NCI-H2227 treated with DMSO at 0.1 percent for 48 hours (cell line): ENCODE measurements at regions not wholly inside any gene's neighbourhood (a gene's known extent, or its start where the extent isn't known, plus 50 kb on each side); places are given as distances from the start of the nearest gene placed in this dataset.

Experiments used
- DNase-seq: peaks from one replicate; lab custom pipeline; 2025; lab: John Stamatoyannopoulos, UW

DNA sequence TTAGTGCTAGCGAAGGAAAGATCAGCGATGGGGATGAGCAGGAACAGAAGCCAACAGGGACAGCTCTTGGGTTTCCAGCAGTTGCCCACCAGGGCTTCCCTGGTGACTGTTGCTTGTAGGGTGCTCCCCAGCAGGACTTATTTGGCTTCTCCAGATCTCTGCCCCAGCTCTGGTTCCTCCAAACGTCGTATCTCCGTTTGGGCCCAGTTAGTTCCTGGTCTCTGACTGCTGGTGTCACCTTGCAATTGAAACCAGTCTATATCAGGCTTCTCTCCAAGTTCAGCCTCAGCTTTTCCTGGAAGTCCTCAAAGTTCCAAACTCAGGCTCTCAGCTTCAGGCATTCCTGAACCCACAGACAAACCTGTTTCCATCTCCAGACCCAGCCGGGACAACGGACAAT lies 70.8 kb upstream of the NXT1 start:
- no peak for DNase-seq

DNA sequence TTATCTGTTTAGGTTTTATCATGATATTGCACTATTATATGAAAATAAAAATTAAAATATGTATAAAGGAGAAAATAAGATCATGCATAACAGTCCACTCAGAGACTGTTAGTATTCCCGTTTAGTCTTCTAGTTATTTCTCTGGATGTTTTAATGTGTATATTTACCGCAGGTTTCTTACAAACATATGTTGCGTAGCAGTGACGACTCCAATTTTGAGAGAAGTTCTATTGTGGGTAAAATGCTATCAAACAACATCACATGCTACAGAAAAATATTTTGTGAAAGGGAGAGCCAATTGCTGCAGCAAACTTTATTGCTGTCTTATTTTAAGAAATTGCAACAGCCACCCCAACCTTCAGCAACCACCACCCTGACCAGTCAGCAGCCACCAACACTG lies 72.4 kb upstream of the NXT1 start:
- DNase-seq: no peak

DNA sequence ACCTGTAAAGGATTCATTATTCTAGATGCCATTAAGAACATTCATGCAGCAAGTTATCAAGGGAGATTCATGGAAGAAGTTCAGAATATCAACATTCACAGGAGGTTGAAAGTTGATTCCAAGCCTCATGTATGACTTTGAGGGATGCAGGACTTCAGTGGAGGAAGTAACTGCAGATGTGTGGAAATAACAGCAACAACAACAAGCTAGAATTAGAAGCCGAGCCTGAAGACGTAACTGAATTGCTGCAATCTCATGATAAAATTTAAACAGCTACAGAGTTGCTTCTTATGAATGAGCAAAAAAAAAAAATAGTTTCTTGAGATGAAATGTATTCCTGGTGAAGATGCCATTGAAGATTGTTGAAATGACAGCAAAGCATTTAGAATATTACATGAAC lies 73.3 kb upstream of the NXT1 start:
- no peak for DNase-seq

DNA sequence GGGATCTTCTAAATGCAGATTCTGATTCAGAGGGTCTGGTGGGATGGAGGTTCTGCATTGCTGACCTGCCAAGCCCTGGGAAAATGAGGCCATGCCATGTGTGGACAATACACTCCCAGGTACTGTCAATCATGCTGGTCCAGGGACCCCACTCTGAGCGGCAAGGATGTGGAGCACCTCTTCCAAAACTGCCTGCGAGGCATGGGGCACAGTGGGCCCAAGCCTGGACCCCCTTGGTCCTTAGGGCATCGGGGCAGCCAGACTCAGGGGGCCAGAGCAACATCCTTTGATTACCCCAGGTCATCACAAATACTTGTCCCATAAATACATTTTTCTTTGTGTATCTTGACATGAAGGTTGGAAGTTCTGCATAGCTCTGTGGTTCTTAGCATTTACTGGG lies 76.8 kb upstream of the NXT1 start:
- no peak for DNase-seq

DNA sequence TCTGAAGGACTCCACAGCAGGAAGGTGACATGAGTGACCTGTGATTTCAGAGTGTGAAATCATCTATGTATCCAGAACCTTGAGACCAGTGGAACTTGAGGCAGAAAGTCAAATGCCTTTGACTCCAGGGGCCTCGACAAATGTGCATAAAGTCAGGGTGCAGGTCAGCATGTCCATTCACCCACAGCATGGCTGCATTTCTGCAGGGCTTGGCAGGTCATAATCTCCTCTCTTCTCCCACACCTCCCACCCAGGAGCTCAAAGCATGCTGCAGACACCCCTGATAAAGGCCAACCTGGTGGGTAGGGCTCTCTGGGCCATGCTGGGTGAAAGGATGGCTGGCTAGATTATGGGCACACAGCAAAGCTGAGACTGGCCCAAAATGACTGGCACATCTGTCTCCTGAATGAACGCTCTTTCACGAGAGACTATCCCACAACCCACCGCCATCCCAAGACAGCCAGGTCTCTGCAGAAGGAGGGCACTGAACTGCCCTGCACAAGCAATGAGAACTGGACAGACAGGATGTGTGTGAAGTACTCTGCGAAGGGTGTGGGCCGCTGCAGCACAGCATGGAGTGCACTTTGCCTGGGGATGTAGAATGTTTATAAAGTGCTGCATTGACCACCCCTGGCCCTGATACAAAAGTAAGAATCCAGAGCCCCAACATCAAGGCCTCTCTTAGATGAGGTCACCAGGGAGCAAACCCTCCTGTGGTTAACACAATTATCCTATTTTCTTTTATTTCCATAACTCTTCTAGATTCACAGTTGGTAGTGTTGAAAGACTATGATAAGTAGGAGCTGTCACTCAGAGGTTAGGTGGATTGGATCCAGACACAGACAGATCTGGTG lies 78.2 kb upstream of the NXT1 start:
- DNase-seq: no peak

DNA sequence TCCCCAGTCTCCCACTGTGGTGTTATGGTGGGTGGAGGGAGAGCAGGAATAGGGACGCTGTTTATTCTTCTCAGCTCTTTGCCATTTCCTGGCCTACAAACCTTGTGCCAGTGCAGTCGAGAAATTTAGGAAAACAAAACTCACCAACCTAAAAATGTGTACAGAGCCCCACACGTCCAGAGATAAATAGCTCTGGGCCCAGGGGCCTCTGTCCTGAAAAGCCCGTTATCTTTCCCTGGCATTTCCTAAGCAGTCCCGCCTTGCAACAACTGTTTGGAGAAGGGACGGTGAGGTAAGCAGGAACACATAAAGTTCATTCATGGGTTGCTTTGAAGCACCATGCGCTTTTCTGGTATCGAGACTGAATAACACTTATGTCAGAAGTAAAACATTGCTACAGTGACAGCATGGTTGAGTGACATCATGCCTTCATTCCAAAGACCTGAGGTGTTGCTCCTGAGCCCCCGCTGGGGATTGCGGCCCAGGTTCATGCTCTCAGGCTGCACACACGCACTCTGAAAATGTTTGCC lies 80.1 kb upstream of the NXT1 start:
- no peak for DNase-seq

DNA sequence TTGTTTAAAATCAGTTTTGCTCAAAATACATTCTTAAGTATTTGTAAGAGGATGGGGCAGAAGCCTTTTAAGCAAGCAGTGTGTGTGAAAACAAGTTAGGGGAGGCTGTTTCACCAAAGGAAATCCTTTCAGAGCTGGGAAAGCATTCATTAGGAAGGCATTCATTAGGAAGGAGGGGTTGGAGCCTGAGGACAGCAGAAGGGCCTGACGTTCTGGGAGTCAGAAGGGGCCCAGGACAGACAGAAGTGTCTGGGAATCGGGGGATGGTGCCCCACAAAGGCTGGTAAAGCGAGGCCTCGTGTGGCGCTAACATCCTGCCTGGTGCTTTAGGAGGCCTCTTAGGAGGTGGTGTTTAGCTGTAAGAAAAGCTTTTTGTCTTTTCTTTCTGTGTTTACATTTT lies 80.6 kb upstream of the NXT1 start:
- DNase-seq: no peak

DNA sequence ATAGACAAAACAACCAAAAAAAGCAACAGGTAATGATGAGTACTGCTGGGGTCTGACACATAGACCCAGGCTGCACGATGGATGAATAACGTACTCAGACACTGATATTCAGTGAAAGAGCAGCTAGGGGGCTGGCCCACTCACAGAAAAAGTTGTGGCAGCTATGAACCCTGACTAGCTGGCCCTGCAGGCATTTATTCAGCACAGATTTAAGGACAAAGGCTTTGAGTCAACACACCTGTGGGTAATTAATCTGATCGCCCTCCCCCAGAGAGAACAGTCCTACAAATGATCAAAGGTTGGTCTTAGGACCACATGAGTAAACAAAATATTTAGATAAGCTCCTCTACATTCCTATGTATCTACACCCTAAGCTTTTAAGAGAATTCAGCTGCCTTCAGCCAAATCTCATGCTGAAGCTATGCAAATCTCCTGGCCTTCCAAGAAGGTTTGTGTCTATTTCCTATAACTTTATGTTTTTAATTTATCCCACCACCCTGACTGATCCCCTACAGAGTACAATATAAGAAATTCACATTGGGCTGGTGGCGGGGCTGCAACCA lies 81.7 kb upstream of the NXT1 start:
- DNase-seq: no peak

DNA sequence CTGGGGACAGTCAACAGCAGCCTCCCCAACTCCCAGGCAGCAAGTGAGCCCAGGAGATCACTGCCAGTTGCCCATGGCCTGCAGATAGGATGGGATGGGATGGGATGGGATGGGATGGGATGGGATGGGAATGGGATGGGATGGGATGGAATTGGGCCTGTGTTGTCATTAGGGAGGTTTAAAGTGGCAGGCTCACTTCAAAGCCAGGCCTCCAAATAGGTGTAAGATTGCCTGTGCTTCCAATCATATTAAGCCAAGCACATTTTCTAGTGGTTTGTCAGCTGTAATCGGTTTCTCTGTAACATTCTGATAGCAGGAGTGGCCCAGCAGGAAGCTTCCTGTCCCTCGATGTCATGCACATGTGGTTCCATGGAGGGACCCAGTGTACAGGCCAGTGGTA lies 82.7 kb upstream of the NXT1 start:
- no peak for DNase-seq

DNA sequence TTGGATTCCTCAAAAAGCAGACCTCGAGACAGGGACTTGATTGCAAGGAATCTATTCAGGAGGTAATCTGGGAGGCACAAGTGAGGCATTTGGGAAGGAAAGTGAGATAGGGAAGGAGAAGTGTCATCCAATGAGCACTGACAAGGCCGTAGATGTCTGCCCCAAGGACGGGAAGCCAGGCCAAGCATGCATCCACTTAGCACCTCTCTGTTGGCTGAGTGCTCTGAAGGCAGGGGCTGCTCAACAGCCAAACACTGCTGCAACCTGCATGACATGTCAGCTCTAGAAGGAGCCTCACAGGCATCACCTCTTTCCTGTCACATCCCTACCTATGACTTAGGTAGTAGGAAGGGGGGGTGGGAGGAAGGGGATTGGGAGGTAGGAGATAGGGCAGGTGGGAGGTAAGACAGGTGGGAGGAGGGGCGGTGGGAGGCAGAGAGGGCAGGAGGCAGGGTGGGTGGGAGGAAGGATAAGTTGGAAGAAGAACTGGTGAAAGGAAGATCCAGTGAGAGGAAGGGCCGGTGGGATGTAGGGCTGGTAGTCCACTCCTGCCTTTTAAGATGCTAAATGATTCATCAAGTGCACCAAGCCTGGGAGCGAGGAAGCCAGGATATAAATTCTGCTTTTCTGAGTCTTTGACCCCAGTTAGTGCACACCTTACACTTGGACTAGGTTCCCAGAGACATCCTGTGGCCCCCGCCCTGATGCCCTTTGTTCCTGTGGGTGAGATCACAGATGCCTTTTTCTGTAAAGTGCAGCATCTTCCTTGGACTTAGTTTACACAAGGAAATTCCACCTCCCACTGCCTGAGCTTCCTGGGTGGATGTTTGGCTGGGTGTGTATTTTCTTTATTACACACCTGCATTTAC lies 83.8 kb upstream of the NXT1 start:
- DNase-seq: no peak

DNA sequence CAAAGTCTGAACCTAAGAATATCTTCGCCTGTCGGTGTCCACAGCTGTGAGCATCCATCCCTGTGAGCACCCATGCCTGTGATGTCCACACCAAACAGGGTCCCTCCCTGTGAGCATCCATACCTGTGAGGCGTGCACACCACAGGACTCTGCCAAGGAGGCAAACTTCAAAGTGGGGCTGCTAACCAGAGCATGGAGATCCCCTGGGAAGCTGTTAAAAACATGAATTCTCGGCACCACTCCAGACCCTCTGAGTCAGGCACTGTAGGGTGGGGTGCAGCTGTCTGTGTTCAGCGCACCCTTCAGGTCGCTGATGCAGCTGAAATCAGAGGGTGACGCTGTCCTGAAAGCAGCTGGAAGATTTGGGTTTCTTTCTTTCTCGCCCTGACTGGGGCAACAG lies 85.4 kb upstream of the NXT1 start:
- DNase-seq: no peak

DNA sequence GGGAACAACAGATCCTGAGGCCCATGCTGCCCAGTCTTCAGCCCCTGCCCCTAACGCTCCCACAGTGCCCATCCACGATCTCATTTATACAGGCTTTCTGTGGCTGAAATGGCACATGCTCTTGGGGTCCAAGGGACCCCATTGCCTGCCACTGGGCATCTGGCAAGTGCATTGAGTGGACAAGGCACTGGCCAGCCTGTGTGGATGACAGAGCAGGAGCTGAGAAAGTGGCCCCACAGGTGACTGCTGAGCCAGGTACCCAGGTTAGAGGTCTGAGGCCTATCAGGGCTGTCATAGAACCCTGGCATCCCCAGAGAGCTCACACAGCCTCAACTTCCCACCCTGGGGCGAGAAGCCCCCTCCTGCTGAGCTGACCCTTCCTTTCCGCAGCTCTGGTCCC lies 86.0 kb upstream of the NXT1 start:
- DNase-seq: no peak

DNA sequence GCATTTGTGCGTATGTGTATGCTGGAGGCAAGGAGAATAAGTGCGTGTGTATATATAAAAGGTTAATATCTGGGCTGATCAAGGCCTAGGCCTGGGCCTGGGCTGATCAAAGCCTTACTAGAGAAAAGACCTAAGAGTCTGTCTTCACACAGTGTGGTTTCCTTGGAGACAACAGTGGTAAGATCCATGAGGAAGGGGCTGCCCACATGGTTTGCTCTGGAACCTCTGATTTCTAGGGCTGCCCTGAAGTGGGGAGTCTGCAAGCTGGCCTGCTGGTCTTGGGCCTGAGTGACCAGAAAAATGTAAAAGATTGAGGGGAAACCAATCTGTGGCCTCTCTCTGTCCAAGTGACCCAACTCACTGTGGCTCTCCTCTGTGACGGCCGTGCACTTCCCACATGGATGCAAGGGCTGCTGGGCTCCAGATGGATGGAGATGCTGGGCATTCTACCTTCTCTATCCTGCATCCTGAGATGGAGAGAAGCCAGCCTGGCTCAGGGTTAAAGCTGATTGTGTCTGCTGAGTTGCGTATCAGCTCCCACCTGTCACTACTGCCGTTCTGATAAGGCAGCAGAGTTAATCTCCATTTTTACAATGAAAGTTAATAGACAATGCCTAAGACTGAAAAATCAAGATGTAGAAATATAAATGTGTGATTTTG lies 90.3 kb upstream of the NXT1 start:
- no peak for DNase-seq

DNA sequence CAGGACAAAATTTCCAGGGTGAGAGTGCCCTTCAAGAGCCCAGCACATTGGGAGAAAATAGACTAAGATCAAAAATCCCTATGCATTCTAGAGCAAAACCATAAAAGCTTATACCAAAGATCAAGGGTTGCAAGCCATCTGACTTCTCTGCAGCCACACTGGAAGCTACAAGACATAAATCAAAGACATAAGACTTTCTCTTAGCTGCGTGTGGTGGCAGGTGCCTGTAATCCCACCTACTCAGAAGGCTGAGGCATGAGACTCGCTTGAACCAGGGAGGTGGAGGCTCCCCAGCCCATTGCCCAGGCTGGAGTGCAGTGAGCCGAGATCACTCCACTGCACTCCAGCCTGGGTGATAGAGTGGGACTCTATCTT lies 91.9 kb upstream of the NXT1 start:
- DNase-seq: no peak

DNA sequence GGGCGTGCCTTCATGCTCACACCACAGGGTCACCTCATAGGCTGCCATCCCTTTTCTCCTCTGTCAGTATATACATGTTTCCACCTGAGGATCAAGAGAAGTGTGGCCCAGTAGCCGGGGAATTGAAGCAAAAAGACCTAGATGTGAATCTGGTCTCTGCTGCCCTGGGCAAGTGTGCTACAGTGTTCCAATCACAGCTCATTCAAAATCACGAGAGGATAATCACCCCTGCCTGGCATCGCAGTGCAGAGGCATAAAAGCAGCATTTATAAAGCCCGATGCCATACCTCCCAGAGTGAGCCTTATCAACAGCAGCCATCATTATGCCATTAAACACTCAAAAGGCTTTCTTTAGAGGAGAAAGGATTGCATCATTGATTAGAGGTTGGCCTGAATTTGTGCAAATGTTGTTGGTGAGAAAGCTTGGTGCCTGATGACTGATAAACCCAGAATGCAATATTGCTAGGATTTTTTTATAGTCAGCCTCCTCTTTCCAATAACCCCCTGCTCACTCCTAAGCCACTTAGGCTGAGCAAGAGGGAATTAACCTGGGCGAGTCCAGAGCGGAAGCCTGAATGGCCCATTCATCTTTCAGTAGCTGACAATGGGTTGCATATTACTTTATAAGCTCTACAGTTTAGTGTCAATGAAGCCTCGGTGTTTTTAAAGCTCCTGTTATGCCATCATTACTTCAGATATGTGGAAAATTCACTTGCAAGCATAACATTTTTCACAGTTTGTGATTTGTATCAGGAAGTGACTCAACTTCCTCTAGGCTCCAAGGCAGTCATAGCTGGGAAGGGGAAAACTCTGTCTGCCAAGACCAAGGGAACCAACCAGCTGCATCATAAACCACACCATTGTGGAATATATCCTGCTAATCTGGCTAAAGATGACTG lies 92.5 kb upstream of the NXT1 start:
- peak; percentile 37 for DNase-seq

DNA sequence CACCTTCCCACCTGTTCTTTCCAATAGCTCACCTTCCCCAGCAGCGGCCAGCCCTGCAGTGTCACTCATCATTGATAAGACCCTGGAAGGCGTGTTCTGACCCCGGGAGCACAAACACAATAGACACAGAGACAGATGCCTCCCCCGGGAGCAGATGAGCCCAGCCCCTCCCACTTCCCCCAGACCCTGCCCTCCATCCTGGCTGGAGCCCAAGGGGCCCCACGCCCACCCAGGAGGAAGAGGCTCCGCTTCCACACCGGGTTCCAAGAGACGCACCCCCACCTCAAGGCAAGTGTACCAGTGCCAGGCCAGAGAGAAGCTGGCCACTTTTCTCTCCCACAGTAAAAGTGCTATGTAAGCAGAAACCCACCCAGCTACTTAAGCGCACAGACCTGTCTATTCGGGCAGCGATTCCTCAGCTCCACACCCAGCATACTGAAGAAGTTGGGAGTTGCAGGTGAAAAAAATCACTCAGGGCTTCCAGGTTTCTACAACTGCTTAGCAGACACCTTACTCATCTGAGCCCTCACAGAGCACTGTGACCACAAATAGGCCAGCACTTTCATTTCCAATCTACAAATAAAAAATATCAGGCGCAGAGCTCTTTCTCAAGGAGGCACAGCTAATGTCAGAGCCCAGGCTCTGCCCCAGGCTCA lies 93.4 kb upstream of the NXT1 start:
- DNase-seq: no peak

DNA sequence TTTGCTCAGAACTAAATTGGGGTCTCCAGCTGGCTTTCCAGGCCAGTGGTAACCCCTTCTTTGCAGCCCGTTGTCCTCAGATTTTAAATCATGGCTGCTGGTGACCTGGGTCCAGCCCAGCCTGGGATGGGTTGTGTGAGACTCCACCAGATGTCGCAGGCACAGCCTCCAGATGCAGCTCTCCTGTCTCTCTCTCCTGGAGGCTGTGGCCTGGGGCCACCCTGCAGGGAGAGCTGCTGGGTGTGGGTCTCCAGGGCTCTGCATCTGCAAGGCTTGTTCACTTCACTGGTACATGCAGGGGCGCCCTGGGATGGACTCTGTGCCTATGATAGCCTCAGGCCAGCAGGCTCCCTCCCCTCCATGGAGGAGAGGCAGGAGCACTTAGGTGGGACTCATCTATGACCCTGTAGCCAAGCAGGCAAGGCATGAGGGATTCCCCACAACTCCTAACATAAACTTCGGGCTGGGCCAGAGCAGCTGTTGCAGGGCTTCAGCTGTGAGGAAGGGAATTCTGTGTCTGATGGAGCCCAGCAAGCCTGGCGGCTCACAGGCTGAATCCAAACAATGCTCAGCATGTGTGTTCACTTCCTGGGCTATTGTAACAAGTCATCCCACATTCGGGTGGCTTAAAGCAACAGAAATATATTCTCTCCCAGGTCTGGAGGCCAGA lies 94.7 kb upstream of the NXT1 start:
- DNase-seq: no peak

DNA sequence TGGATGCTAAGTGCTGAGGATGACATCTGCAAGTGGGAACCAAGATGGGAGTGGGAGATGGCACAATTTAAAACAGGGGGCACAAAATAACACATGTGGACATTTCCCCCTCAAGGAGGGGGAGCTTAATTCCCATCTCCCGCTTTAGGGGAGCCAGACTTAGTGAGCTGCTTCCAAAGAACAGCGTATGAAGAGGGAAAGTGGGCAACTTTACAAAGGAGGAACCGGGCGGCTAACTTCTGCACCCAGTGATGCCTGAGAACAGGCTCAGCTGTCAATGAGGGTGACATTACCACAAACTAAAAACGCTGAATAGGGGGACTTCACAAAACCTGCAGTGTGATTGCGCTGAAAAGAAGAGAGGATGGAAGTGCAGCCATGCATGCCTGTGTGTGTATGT lies 95.5 kb upstream of the NXT1 start:
- DNase-seq: no peak

DNA sequence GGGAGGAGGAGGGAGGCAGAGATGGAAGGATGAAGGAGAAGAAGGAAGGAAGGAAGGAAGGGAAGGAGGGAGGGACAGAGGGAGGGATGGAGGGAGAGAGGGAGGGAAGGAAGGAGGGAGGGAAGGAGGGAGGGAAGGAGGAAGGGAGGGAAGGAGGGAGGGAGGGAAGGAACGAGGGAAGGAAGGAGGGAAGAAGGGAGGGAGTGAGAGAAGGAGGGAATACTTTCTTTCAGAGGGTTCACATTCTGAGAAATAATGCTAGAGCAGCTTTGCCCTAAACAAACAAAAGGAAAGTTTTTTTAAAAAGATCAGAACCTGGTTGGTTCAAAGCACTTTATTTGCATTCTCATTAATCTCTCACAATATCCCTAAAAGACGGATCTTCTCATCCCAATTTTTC lies 96.1 kb upstream of the NXT1 start:
- DNase-seq: no peak

DNA sequence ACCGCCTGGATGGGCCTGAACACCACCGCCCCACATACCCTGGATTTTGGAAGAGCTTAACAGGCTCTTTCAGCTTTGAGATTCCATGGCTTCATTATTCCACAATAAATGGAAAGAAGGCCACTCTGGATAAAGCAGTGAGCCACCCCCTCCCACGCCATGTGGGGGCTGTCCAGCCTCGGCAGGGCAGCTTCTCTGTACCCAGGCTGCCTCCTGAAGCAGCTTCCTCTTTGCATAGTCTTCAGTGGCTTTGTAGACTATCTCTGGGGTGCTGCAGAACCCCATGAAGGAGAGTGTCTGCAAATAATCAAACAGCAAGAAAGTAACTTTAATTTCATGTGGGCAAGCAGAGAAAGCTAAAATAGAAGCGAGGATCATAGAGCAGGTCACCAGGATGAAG lies 96.6 kb upstream of the NXT1 start:
- no peak for DNase-seq
